Tibial artery (tissue), 4 donors: ENCODE measurements at regions not wholly inside any gene's neighbourhood (a gene's known extent, or its start where the extent isn't known, plus 50 kb on each side); places are given as distances from the start of the nearest gene placed in this dataset.
"Not testable (repeated sequence)": the region's sequence is repeated elsewhere in the genome, so short reads cannot be mapped to it uniquely, and the experiment has no call there.

Experiments
- DNase-seq, 2 donors: peaks; one replicate each; pipeline ENCODE4 v3.0.0-alpha.2; 2019
- H3K27ac ChIP-seq, 2 donors: fragments of 200-600 bp; sonication (generic) in 1 of 2; 1 replicate in 1 of 2; 2 replicates in 1 of 2; pipeline ENCODE4 v1.5.1; 2018 to 2019; ENCODE audit warnings: mild to moderate bottlenecking in 1 of 2
- H3K27me3 ChIP-seq, 2 donors: fragments of 200-600 bp; sonication (generic) in 1 of 2; one replicate each; pipeline versions ENCODE4 v1.5.1 to v1.6.0; 2016 to 2019
- H3K36me3 ChIP-seq, 3 donors: fragments of 200-600 bp; sonication (generic) in 2 of 3; one replicate each; pipeline ENCODE4 v1.5.1; 2016 to 2019; ENCODE audit warnings: mild to moderate bottlenecking in 2 of 3
- H3K4me1 ChIP-seq, 4 donors: fragments of 200-600 bp; sonication (generic) in 2 of 4; 1 replicate in 3 of 4; 2 replicates in 1 of 4; pipeline ENCODE4 v1.5.1; 2016 to 2019
- H3K4me3 ChIP-seq, 2 donors: fragments of 200-600 bp; sonication (generic) in 1 of 2; 1 replicate in 1 of 2; 2 replicates in 1 of 2; pipeline ENCODE4 v1.5.1; 2018 to 2019; ENCODE audit warnings: mild to moderate bottlenecking in 2 of 2
- H3K9me3 ChIP-seq, 3 donors: fragments of 200-600 bp; sonication (generic) in 1 of 3; one replicate each; pipeline ENCODE4 v1.5.1; 2016 to 2019
- intact Hi-C: fragments of 100-400 bp; cut with DNase I; formaldehyde crosslinking; loops from one replicate; pipeline ENCODE4 v1.15.0; 2023; ENCODE audit warnings: low total_unique reads

DNA sequence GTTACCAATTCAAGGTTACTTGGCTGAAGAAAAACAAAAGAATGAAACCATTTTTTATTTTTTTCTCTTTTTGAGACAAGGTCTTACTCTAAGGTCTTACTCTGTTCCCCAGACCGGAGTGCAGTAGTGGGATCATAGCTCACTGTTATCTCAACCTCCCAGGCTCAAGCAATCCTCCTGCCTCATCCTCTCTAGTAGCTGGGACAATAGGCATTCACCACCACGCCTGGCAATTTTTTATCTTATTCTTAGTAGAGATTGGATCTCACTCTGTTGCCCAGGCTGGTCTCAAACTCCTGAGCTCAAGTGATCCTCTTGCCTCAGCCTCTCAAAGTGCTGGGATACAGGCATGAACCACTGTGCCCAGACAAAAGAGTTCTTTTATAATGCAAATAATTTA lies 3732.0 kb upstream of the OR11H1 start:
- intact Hi-C loops = not testable (repeated sequence)

GRCh38 chr22:11815481-11815880 lies 3712.5 kb upstream of the OR11H1 start:
- H3K4me1 ChIP-seq, H3K4me3 ChIP-seq, H3K27ac ChIP-seq, DNase-seq, H3K36me3 ChIP-seq, H3K9me3 ChIP-seq, H3K27me3 ChIP-seq, intact Hi-C loops: not testable (repeated sequence)

More for the DNA sequence above, 3732.0 kb upstream of the OR11H1 start:
- not testable (repeated sequence) for H3K27me3 ChIP-seq, H3K27ac ChIP-seq, H3K9me3 ChIP-seq, DNase-seq, H3K36me3 ChIP-seq, H3K4me3 ChIP-seq, H3K4me1 ChIP-seq

DNA sequence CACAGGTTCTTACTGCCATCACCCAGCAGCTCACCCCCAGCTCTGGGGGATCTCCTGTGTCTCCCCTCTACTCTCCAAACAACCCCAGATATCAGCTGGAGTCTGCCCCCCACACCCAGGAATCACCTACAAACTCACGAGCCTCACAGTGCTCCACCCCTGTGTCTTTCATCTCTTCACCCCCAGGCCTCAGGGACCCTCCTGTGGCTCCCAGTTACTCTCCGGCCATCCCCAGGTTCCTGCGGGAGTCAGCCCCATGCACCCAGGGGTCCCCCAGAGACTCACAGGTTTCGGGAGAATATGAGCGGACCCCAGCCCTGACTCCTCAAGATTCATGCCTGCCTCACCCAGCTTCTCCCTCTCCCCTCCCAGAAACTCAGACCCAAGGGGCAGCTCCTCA lies 3709.1 kb upstream of the OR11H1 start:
- H3K9me3 ChIP-seq, H3K27ac ChIP-seq, DNase-seq, H3K4me1 ChIP-seq, intact Hi-C loops, H3K4me3 ChIP-seq, H3K27me3 ChIP-seq, H3K36me3 ChIP-seq: not testable (repeated sequence)

- H3K4me3 ChIP-seq, H3K27me3 ChIP-seq, intact Hi-C loops, DNase-seq, H3K36me3 ChIP-seq, H3K27ac ChIP-seq, H3K9me3 ChIP-seq, H3K4me1 ChIP-seq: not testable (repeated sequence)
These were observed 3705.7 kb upstream of the OR11H1 start for GRCh38 chr22:11822326-11822725.

DNA sequence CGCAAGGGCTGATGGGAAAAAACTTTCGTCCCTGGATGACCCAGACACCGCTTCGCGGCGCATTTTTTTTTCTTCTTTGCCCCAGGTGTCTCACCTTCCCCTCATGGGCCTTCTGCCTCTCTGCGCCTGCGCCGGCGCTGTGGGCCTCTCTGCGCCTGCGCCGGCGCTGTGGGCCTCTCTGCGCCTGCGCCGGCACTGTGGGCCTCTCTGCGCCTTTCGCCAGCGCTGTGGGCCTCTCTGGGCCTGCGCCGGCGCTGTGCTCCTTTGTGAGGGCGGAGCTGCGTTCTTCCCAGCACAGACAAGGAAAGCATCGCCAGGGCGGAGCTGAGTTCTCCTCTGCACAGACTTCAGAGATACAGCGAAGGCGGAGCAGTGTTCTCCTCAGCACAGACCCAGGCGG lies 3703.0 kb upstream of the OR11H1 start:
- intact Hi-C loops, DNase-seq, H3K27me3 ChIP-seq, H3K27ac ChIP-seq, H3K4me1 ChIP-seq, H3K9me3 ChIP-seq, H3K4me3 ChIP-seq, H3K36me3 ChIP-seq: not testable (repeated sequence)

DNA sequence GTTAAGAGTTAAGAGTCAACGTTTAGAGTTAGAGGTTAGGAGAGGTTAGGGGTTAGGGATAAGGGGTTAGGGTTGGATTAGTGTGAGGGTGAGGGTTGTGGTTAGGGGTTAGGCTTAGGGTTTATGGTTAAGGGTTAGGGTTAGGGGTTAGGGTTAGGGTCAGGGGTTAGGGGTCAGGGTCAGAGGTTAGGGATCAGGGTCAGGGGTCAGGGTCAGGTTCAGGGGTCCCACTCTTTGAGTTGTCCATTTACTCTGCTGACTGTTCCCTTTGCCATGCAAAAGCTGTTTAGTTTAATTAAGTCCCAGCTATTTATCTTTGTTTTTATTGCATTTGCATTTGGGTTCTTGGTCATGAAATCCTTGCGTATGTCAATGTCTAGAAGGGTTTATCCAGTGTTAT lies 3702.0 kb upstream of the OR11H1 start:
- H3K27ac ChIP-seq, DNase-seq, H3K36me3 ChIP-seq, H3K4me3 ChIP-seq, intact Hi-C loops, H3K4me1 ChIP-seq, H3K27me3 ChIP-seq, H3K9me3 ChIP-seq: not testable (repeated sequence)

GRCh38 chr22:11829426-11829825 lies 3698.6 kb upstream of the OR11H1 start:
- intact Hi-C loops, H3K4me1 ChIP-seq, H3K27ac ChIP-seq, H3K9me3 ChIP-seq, H3K27me3 ChIP-seq, H3K4me3 ChIP-seq, H3K36me3 ChIP-seq: not testable (repeated sequence)
- peak; percentile 15 to 65 for DNase-seq
